HG03342 (cell line): ENCODE measurements at regions not wholly inside any gene's neighbourhood (a gene's known extent, or its start where the extent isn't known, plus 50 kb on each side); places are given as distances from the start of the nearest gene placed in this dataset.

Source experiments
- ATAC-seq: cut with Tn5 transposase; IDR thresholded peaks from one replicate; pipeline ENCODE4 v1.9.1; 2021; ENCODE audit warnings: mild to moderate bottlenecking, moderate library complexity; ENCODE audit not compliant: unreplicated experiment

GRCh38 chrX:39716401-39716800, 381.4 kb downstream of the BCOR start:
- no peak for ATAC-seq

GRCh38 chrX:39716802-39717540, 380.8 kb downstream of the BCOR start:
- no peak for ATAC-seq

GRCh38 chrX:39718981-39719380, 378.8 kb downstream of the BCOR start:
- ATAC-seq: no peak

DNA sequence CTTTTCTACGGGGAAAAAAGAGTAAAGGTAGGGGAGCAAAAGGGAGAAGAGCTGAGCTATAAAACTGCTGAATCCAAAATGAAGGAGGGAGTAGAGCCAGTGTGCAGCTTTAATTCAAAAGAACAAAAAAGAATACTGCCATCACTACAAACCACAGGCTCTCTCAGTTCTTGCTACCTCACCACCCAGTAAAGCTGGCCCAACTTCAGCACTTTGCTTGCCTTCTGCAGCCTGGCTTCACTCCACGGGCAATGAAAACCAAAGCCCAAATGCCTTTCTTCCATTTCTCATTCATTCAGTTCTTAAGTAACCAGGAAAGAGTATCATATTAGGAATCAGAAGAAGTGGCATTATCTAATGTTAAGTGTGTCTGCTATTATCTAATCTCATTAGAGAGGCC, 376.8 kb downstream of the BCOR start:
- ATAC-seq: no peak

DNA sequence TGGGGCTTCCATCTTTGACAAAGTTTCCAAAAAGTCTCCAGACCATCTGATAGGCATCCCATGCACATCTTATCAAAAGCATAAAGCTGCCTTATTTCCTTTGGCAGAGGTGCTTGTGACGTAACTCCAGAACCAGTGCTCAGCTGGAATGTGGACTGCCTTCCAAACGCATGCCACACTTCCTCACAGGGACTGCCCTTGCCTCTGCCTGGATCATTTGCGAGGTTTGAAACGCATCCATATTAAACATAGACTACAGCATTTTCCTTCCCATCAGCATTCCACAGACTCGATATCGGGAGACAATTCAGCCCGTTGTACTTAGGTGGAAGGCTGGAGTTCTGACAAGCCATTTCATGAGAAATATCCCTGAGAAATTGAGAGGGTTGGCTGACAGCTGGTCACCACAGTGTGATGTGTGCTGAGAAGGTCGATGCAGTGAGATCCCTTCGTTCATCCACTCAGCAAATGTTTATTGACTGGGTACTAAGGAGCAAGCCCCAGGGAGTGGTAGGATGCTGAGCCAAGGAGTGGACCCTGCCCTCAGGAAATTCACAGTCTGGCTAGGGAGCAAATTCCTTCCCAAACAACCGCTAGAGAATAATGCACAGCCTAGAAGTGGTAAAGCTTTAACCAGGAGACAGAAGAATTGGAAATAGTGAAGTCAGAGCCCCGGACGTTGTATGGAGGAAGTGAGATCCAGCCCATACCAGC, 376.0 kb downstream of the BCOR start:
- ATAC-seq: no peak

DNA sequence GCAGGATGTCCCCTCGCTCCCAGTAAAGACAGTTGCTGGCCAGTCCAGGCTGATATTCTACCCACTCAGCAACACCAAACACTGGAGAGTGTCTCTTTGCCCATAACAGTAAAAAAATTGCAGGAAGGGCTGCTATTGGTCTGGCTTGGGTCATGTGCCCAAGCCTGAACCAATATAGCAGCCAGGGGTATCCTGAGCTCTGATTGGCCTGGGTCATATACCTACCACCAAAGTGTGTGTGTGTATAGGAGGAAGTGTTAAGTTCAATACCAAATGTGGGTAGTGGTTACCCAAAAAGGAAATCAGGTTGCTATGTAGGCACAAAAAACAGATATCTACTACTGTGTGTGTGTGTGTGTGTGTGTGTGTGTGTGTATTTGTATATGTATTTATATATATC, 373.2 kb downstream of the BCOR start:
- ATAC-seq: no peak

- ATAC-seq: no peak
Measured at GRCh38 chrX:39725114-39725513, 372.6 kb downstream of the BCOR start.

DNA sequence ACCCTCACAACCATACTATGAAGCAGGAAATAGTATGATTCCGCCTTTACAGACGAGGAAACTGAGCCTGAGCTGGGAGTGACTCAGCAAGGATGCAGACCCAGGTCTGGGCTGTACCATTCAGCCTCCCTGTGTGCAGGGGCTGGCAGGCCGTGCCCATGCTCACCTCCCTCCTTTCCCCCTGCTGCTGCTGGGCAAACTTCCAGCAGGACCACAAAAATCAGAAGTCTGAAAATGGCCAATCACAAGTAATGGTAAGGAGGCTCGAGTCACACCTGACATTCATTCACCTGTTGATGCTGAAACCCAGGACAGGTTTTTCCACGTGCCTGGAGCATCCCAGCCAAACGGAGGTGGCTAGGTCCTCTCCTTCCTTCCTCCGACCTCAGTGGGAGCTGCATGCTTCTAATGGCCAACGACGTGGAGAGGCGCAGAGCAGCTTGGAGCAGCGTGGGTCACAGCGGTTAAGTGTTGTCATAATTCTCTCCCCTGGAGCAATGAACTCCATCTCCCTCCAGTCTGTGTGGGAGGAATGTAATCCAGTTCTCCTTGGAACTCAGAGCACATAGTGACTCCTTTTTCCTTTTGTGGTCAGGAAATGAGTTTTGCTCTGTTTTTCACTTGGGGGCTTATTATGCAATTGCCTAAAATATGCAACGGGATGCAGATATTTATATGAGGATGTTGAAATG, 371.7 kb downstream of the BCOR start:
- ATAC-seq: no peak

- ATAC-seq: no peak
Measured at GRCh38 chrX:39726771-39727170, 371.0 kb downstream of the BCOR start.

- no peak for ATAC-seq
Measured at GRCh38 chrX:39728025-39728424, 369.7 kb downstream of the BCOR start.

GRCh38 chrX:39728852-39729598, 368.7 kb downstream of the BCOR start:
- no peak for ATAC-seq

DNA sequence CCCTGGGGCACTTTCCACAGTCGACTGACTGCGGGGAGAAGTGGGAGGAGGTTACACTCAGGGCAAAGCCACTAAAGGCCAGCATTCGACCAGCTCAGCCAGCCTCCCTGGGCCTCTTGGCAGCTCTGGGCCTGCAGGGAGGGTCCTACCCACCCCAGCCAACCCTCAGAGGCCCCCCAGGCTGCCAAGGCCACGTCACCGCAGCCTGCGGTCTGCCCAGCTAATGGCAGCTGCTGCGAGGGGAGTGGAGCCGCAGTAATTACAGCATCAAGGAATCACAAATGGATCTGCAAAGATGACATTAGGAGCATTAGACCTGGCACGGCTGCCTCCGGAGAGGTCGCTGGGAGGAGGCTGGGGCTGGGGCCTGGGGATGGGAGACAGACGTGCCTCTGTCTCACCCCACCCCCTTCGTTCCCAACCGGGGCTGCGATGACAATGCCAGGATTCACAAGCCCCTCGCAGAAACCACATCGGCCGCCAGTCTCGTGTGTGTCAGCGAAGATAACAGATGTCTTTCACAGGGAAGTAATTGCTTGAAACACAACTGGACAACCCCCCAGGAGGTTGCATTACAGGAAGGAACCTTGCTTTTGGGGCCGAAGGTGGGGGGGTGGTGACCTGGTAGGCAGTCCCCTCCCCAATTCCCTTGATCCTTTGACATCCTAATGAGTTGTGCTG, 367.6 kb downstream of the BCOR start:
- no peak for ATAC-seq

- ATAC-seq: no peak
Measured at GRCh38 chrX:39730662-39731329, 367.0 kb downstream of the BCOR start.

DNA sequence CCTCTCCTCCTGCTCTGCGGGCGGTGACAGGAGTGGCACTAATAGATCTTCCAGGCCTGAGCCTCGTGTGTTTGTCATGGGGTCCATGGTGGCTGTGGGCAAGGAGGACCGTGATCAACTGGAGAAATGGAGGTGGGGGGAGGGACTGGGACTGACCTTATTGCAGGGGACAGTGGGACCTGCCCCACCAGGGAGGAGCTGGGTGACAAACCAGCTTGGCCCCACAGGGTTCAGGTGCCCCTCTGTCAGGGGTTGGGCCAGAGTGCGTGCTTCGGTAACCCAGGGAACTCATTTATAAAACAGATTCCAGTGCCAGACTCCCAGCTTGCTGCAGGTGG, 366.5 kb downstream of the BCOR start:
- ATAC-seq: no peak

GRCh38 chrX:39731735-39732134, 366.0 kb downstream of the BCOR start:
- no peak for ATAC-seq

GRCh38 chrX:39733745-39734144, 364.0 kb downstream of the BCOR start:
- no peak for ATAC-seq

DNA sequence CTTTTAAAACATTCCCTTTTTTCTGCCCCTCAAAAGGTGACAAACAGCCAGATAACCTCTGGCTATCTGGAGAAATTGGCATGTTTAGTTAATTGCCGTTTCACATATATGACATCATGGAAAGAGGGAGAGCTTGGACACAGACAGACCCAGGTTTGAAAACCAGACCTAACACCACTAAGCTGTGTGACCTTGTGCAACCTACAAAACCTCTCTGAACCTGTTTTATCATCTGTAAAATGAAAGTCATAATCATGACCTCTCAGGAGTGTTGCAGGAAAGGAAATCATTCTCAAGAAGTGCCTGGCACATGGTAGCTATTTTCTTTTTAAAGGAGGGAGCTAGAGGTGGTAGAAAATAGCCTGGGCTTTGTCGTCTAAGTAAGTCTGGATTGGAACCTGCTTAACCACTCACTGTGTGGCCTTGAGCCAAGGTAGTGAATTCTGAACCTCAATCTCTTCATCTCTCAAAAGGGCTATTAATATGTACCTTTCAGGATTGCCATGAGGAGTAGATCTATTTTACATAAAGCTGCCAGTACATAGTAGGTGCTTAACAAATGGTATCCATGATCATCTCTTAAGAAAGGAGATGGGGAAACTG, 363.5 kb downstream of the BCOR start:
- no peak for ATAC-seq

- no peak for ATAC-seq
Measured at GRCh38 chrX:39736216-39737211, 361.2 kb downstream of the BCOR start.

- ATAC-seq: no peak
Measured at GRCh38 chrX:39739585-39739984, 358.2 kb downstream of the BCOR start.
